ENCODE measurements at regions not wholly inside any gene's neighbourhood (a gene's known extent, or its start where the extent isn't known, plus 50 kb on each side); places are given as distances from the start of the nearest gene placed in this dataset.

GRCh38 chr5:56588636-56589480, 226.5 kb upstream of the MAP3K1 start:
- no peak for DNase-seq (ENCODE audit: low read depth)

- DNase-seq (ENCODE audit: low read depth): no peak
Measured at GRCh38 chr5:56588131-56588487, 227.2 kb upstream of the MAP3K1 start.

- DNase-seq (ENCODE audit: low read depth): no peak
Measured at GRCh38 chr5:56587381-56588130, 227.8 kb upstream of the MAP3K1 start.

GRCh38 chr5:56585999-56586691, 229.2 kb upstream of the MAP3K1 start:
- no peak for DNase-seq (ENCODE audit: low read depth)

- DNase-seq (ENCODE audit: low read depth): no peak
Measured at GRCh38 chr5:56585461-56585860, 229.9 kb upstream of the MAP3K1 start.

- DNase-seq (ENCODE audit: low read depth): no peak
Measured at GRCh38 chr5:56581426-56581825, 233.9 kb upstream of the MAP3K1 start.

- DNase-seq (ENCODE audit: low read depth): no peak
Measured at GRCh38 chr5:56580864-56581263, 234.5 kb upstream of the MAP3K1 start.

- no peak for DNase-seq (ENCODE audit: low read depth)
Measured at GRCh38 chr5:56575821-56576220, 239.5 kb upstream of the MAP3K1 start.

GRCh38 chr5:56574778-56575177, 240.6 kb upstream of the MAP3K1 start:
- DNase-seq (ENCODE audit: low read depth): no peak

GRCh38 chr5:56569566-56569965, 245.8 kb upstream of the MAP3K1 start:
- no peak for DNase-seq (ENCODE audit: low read depth)

- DNase-seq (ENCODE audit: low read depth): no peak
Measured at GRCh38 chr5:56569076-56569475, 246.3 kb upstream of the MAP3K1 start.

GRCh38 chr5:56567278-56567677, 248.1 kb upstream of the MAP3K1 start:
- DNase-seq (ENCODE audit: low read depth): no peak

- no peak for DNase-seq (ENCODE audit: low read depth)
Measured at GRCh38 chr5:56566374-56567249, 248.7 kb upstream of the MAP3K1 start.

- no peak for DNase-seq (ENCODE audit: low read depth)
Measured at GRCh38 chr5:56565644-56566043, 249.7 kb upstream of the MAP3K1 start.

- DNase-seq (ENCODE audit: low read depth): no peak
Measured at GRCh38 chr5:56565283-56565615, 250.1 kb upstream of the MAP3K1 start.

- no peak for DNase-seq (ENCODE audit: low read depth)
Measured at GRCh38 chr5:56564541-56565282, 250.6 kb upstream of the MAP3K1 start.

GRCh38 chr5:56561455-56561854, 253.9 kb upstream of the MAP3K1 start:
- DNase-seq (ENCODE audit: low read depth): no peak

- no peak for DNase-seq (ENCODE audit: low read depth)
Measured at GRCh38 chr5:56558131-56558745, 257.1 kb upstream of the MAP3K1 start.

GRCh38 chr5:56557198-56557597, 258.2 kb upstream of the MAP3K1 start:
- no peak for DNase-seq (ENCODE audit: low read depth)

GRCh38 chr5:56552612-56553268, 262.6 kb upstream of the MAP3K1 start:
- no peak for DNase-seq (ENCODE audit: low read depth)

All from Daoy (cell line).